GM03348 (cell line): ENCODE measurements at regions not wholly inside any gene's neighbourhood (a gene's known extent, or its start where the extent isn't known, plus 50 kb on each side); places are given as distances from the start of the nearest gene placed in this dataset.
A peak's percentile ranks its signal among the peaks of the same experiment; 100 is the strongest.

ENCODE experiments used
- DNase-seq: peaks from one replicate; pipeline ENCODE4 v3.0.0; 2012; ENCODE audit warnings: low spot score

GRCh38 chr20:48079028-48079427 is 293.7 kb upstream of the SULF2 start:
- no peak for DNase-seq

DNA sequence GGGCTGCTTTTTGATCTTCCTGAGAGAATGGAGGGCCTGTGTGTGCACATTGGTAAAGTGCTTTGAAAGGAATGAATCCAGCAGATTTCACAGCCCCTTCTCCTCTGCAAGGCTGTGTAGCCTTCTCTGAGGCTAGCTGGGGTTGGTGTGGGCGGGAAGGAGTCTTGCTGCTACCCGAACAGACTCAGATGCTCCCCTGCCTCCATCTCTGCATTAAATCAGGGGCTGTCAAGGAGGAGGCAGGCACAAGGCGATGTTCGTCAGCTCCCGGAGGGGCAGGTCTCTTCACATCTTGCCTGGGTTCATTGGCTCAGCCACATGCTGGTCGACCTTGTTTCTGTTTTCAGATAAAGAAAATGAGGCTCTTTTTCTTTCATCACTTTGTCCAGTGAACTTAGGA is 291.5 kb upstream of the SULF2 start:
- no peak for DNase-seq

DNA sequence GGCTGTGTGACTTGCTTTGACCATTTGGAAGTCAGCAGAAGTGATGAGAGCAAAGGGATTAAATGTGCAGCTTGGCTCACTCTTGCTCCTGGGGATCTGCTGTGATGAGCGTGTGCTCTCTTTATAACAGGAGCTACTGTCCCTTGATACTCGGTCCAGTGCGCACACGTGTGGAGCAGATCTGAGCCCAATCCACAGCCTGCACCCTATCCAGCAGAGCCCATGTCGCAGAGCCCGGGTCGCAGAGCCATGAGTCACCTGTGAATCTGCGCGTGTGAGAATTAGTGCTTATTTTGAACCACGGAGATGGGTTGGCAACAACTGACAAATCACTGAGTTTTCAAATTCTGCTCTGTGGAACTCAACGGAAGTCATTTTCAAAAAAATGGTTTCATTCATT is 291.0 kb upstream of the SULF2 start:
- no peak for DNase-seq

DNA sequence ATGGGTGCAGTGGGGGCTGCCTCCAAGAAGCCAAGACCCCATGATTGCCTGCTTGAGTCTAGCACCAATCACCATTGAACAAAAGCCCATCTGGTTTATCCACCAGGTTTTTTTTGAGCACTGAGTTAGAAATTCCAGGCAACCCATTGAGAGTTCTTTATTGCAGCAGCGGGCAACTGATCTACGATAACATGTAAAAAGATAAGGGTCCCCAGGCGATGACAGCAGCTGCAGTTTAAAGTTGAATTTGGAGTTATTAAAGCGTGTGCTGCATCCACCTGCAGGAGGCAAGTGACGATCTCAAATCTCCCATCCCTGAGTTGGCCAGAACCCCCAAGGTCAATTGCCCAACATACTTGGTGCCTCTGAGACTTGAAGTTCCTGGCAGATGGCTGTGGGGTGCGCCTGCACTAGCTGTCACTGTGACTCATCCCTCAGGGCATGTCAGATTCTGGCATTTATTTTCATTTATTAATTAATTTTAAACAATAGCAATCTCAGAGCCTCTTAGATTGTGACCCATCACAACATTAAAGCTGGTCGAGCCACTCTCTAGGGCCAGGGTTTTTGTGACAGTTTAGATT is 290.4 kb upstream of the SULF2 start:
- no peak for DNase-seq

DNA sequence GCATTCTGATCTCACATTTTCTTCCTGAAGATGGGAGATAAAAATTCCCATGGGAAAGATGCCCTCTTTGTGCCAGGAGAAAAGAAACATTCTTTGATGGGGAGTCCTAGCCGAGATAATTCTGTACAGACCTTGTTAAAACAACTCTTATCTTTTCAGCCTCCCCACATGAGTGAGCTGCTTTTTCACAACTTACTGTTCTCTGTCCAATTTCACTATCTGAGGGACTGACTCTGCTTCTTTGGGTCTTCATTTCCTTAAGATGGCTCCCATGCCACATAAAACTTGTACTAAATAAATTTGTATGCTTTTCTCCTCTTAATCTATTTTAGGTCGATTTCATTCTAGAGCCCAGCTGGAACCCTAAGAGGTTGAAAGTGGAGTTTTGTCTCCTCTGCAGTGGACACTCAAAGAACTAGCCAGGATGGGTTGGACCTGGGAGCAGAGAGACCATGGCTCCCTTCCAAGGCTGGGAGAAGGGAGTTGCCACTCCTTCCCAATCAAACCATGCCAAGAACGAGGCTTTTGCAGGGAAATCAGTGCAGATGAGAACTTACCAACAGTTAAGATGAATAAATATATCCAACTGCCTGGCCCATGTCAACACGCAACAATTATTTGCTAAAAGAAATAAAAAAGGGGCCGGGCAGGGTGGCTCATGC is 285.8 kb upstream of the SULF2 start:
- no peak for DNase-seq

- DNase-seq, result no peak
Observed at GRCh38 chr20:48069596-48069995, 284.3 kb upstream of the SULF2 start.

DNA sequence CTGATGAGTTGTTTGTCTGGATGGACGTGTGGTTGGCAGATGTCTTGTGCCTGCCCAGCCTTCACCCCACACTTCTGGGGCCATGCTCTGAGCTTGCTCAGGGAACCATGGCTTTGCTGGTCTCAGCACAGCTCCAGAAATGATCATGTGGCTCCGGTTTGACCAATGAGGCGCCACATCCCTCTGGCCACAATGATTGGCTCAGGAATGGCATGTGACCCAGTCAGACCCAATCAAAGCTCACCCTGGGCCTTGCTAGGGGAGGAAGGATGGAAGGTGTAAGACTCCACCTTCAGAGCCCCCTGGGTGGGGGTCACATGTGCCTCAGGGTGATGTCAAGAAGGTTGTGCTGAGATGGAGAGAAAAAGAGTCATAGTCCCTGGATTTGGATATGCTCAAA is 281.6 kb upstream of the SULF2 start:
- DNase-seq, result no peak

DNA sequence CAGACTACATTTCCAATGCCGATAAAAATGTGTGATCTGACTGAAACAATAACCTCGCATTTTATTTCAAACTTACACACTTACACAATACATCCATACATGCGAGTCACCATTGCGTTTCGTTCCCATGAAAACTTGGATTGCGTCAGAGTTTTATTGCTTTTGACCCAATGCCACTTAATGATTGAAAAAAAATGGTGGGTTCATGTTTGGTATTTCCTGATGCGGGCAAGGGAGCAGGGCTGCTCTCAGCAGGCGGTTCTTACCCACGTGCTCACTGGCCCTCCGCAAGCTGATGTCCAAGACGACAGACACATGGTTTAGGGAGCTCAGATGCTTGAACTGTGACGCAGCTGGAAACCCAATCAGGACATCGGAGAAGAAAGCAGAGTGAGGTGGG is 281.0 kb upstream of the SULF2 start:
- DNase-seq, result no peak

GRCh38 chr20:48065833-48066232 is 280.6 kb upstream of the SULF2 start:
- DNase-seq, result no peak

- DNase-seq, result no peak
Observed at GRCh38 chr20:48064929-48065328, 279.6 kb upstream of the SULF2 start.

GRCh38 chr20:48060841-48061720 is 275.8 kb upstream of the SULF2 start:
- DNase-seq, result no peak

DNA sequence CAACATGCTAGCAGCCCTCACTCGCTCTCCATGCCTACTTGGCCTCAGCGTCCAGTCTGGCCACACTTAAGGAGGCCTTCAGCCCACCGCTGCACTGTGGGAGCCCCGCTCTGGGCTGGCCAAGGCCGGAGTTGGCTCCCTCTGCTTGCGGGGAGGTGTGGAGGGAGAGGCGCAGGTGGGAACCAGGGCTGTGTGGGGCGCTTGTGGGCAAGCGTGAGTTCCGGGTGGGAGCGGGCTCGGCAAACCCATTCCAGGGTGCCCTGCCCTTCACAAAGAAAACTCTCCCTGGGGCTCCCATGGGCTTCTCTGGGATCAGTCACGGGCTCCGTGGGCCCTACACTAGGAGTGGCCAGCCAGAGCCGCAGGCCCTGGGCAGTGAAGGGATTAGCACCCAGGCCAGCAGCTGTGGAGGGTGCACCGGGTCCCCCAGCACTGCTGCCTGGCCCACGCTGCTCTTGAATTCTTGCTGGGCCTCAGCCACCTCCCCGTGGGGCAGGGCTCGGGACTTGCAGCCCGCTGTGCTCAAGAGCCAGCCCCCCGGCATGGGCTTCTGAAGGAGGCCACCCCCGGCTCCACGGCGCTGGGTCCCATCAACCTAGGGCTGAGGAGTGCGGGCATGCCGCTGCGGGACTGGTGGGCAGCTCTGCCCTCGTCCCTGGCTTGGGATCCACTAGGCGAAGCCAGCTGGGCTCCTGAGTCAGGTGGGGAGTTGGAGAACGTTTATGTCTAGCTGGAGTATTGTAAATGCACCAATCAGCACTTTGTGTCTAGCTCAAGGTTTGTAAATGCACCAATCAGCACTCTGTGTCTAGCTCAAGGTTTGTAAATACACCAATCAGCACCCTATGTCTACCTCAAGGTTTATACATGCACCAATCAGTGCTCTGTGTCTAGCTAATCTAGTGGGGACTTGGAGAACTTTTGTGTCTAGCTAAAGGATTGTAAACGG is 273.6 kb upstream of the SULF2 start:
- DNase-seq, result no peak

GRCh38 chr20:48057739-48058138 is 272.5 kb upstream of the SULF2 start:
- no peak for DNase-seq

DNA sequence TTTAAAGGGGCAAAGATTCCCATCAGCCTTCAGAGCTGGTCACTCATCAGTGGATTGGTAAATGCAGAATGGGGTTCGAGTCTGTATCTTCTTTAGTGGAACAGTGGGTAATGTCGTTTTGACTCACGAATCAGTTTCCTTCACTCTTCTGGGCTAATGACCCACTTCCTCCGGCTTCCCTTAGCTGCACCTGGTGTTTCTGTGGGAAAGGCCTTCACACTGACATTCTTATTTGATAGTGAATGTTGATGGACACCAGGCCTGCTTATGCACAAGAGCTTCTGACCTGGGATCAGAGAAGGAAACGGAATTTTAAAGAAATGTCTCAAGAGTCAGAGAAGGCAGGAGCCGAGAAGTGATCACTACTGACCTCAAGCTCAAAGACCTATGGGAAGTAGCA is 272.0 kb upstream of the SULF2 start:
- DNase-seq, result no peak

- DNase-seq, result no peak
Observed at GRCh38 chr20:48056218-48056617, 270.9 kb upstream of the SULF2 start.

- DNase-seq, result no peak
Observed at GRCh38 chr20:48054051-48054450, 268.8 kb upstream of the SULF2 start.

DNA sequence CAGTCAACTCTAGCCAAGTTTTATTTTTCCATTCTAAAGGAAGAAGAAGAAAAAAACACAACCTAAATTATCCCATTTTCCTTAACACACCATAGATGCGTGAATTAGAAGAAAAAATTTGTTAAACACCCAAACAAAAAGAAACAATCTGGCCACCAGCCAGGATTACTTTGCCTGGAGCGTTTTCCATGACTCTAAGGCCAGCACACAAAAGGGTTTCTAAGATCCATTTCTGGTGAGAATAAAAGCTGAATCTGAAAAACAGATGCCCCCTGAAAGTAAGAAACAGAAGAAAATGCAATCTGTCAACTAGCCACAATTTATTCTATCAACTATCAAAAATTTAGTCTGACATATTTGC is 267.2 kb upstream of the SULF2 start:
- DNase-seq, result no peak

- DNase-seq, result peak; percentile 27
Observed at GRCh38 chr20:48051794-48052474, 266.7 kb upstream of the SULF2 start.

- DNase-seq, result no peak
Observed at GRCh38 chr20:48049641-48050040, 264.4 kb upstream of the SULF2 start.

DNA sequence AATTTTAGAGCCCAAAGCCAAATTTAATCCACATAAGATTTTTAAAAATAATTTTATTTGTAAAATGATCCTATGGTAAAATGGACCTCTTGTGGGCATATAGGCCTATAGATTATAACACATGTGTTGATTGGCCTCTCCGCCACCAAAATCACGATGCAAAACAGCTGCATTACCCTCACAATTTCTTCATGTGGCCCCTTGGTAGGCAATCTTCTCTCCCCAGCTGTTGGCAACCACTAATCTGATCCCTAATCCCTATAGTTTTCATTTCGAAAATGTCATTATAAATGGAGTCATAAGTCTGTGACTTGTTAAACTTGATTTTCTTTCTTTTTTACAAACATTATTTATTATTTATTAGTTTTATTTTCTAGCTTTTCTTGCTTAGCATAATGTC is 263.9 kb upstream of the SULF2 start:
- DNase-seq, result no peak

DNA sequence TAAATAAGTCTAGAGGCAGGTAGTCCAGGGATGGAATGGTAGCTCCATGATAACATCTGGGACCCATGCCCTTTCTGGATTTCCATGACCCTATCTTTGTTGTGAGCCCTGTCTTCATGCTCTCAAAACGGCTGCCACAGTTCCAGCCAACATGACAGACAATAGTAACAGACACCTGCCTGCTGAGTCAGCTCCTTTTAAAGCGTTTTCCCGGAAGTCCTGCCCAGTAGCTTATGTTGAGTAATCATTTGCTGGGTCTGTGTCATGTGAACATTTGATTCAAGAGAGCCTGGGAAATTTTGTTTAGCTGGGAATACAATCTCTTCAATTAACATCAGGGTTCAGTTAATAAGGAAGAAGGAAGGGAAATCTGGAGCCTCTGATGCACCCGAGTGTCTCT is 262.2 kb upstream of the SULF2 start:
- no peak for DNase-seq

GRCh38 chr20:48042628-48043027 is 257.3 kb upstream of the SULF2 start:
- DNase-seq, result no peak
